Natural killer cell (primary cell): ENCODE measurements at regions not wholly inside any gene's neighbourhood (a gene's known extent, or its start where the extent isn't known, plus 50 kb on each side); places are given as distances from the start of the nearest gene placed in this dataset.

ENCODE experiments used
- ATAC-seq, 3 donors: fragments of 150-1000 bp in 2 of 3; fragments of 200-7000 bp in 1 of 3; cut with Tn5 transposase; 1 replicate in 1 of 3; 2 replicates in 2 of 3; pipeline ENCODE4 v1.10.0; 2021; ENCODE audit warnings: mild to moderate bottlenecking in 2 of 3, moderate library complexity in 2 of 3
- DNase-seq, 2 donors: peaks; one replicate each; pipeline versions ENCODE4 v3.0.0 to v3.0.0-alpha.2; 2013 to 2021; ENCODE audit warnings: mixed read lengths in 1 of 2
- H3K27ac ChIP-seq: one replicate; pipeline ENCODE4 v1.5.1; 2013; ENCODE audit warnings: mild to moderate bottlenecking, low read length
- H3K27me3 ChIP-seq: one replicate; pipeline ENCODE4 v1.6.1; 2013; ENCODE audit warnings: low read length; ENCODE audit not compliant: control insufficient read depth, insufficient read depth
- H3K36me3 ChIP-seq: one replicate; pipeline ENCODE4 v1.6.1; 2013; ENCODE audit warnings: low read length; ENCODE audit not compliant: control insufficient read depth, insufficient read depth
- H3K4me1 ChIP-seq: one replicate; pipeline ENCODE4 v1.6.1; 2013; ENCODE audit warnings: low read length; ENCODE audit not compliant: control insufficient read depth, insufficient read depth
- H3K4me3 ChIP-seq: one replicate; pipeline ENCODE4 v1.5.1; 2013; ENCODE audit warnings: low read length
- H3K9me3 ChIP-seq: one replicate; pipeline ENCODE4 v1.6.1; 2013; ENCODE audit warnings: low read length; ENCODE audit not compliant: control insufficient read depth, insufficient read depth
- H3K27ac Mint-ChIP-seq, 2 donors: one replicate each; pipeline ENCODE4 v1.8.0; 2022; ENCODE audit warnings: mild to moderate bottlenecking in 2 of 2, mixed read lengths in 2 of 2, moderate library complexity in 1 of 2
- H3K27me3 Mint-ChIP-seq, 2 donors: one replicate each; pipeline ENCODE4 v1.8.0; 2022; ENCODE audit warnings: low read depth in 2 of 2, mixed read lengths in 2 of 2
- H3K36me3 Mint-ChIP-seq: one replicate; pipeline ENCODE4 v1.8.0; 2022; ENCODE audit warnings: mixed read lengths
- H3K4me1 Mint-ChIP-seq, 2 donors: one replicate each; pipeline ENCODE4 v1.8.0; 2022; ENCODE audit warnings: mixed read lengths in 2 of 2
- H3K4me3 Mint-ChIP-seq: one replicate; pipeline ENCODE4 v1.8.0; 2022; ENCODE audit warnings: mild to moderate bottlenecking, moderate library complexity, mixed read lengths
- H3K9me3 Mint-ChIP-seq, 2 donors: one replicate each; pipeline ENCODE4 v1.8.0; 2022; ENCODE audit warnings: mixed read lengths in 2 of 2
- CTCF ChIP-seq: fragments of 200-600 bp; IDR thresholded peaks from one replicate; pipeline ENCODE4 v1.8.0; 2022; ENCODE audit warnings: antibody characterized with exemption
- WGBS: methylation state at CpG from one replicate; pipeline ENCODE4 v1.1.7; 2013; ENCODE audit warnings: missing lambda C conversion rate; ENCODE audit not compliant: insufficient coverage; 5-methylcytosine and 5-hydroxymethylcytosine counted together
- intact Hi-C: fragments of 100-400 bp; cut with micrococcal nuclease; formaldehyde crosslinking; loops from one replicate; pipeline ENCODE4 v1.14.2; 2022

- H3K36me3 Mint-ChIP-seq = no peaks in the 10 kb centered on the region
- no peak for ATAC-seq
- no peak for DNase-seq
- WGBS = 97% methylated on average over 2 of the region's 2 CpGs
- no peak overlapping the region for H3K4me3 Mint-ChIP-seq
- no peaks in the 10 kb centered on the region for H3K9me3 Mint-ChIP-seq
- peaks cover 4 to 11% of the 10 kb centered on the region in 2 donors for H3K4me1 Mint-ChIP-seq
- H3K27ac ChIP-seq = no peak overlapping the region
- H3K9me3 ChIP-seq = no peaks in the 10 kb centered on the region
- H3K4me3 ChIP-seq = no peak overlapping the region
- no peaks in the 10 kb centered on the region for H3K27me3 ChIP-seq
- no peaks in the 10 kb centered on the region for H3K36me3 ChIP-seq
- intact Hi-C loops = no loop called here
- H3K4me1 ChIP-seq = peaks cover 9% of the 10 kb centered on the region
- H3K27ac Mint-ChIP-seq = no peak overlapping the region
- TF ChIP-seq CTCF = no peak
- peaks cover 3 to 6% of the 10 kb centered on the region in 2 donors for H3K27me3 Mint-ChIP-seq
These were observed 109.3 kb upstream of the ETV6 start for GRCh38 chr12:11540156-11540555.

- no peak for ATAC-seq
- Histone ChIP-seq H3K4me1 (peaks cover 15% of the 10 kb centered on the region), H3K36me3 (no peaks in the 10 kb centered on the region), H3K27me3 (no peaks in the 10 kb centered on the region), H3K9me3 (no peaks in the 10 kb centered on the region), H3K27ac (no peak overlapping the region), H3K4me3 (no peak overlapping the region)
- peak in 1 of 2 donors; percentile 21 for DNase-seq
- TF ChIP-seq CTCF = no peak
- intact Hi-C loops = no loop called here
- H3K9me3 Mint-ChIP-seq = no peaks in the 10 kb centered on the region
- H3K4me1 Mint-ChIP-seq = peaks cover 10 to 17% of the 10 kb centered on the region in 2 donors
- no peaks in the 10 kb centered on the region for H3K36me3 Mint-ChIP-seq
- H3K27me3 Mint-ChIP-seq = peaks cover 0 to 6% of the 10 kb centered on the region in 2 donors
- WGBS = 80% methylated on average over 9 of the region's 9 CpGs
- H3K27ac Mint-ChIP-seq = no peak overlapping the region
- H3K4me3 Mint-ChIP-seq = no peak overlapping the region
These were observed 108.7 kb upstream of the ETV6 start for GRCh38 chr12:11540615-11541310.

GRCh38 chr12:11542599-11542998 lies 106.9 kb upstream of the ETV6 start:
- Histone ChIP-seq H3K27ac (no peak overlapping the region), H3K9me3 (no peaks in the 10 kb centered on the region), H3K4me3 (no peak overlapping the region), H3K27me3 (no peaks in the 10 kb centered on the region), H3K36me3 (no peaks in the 10 kb centered on the region), H3K4me1 (peaks cover 28% of the 10 kb centered on the region)
- TF ChIP-seq CTCF = no peak
- H3K27ac Mint-ChIP-seq = no peak overlapping the region
- H3K36me3 Mint-ChIP-seq = no peaks in the 10 kb centered on the region
- no peak overlapping the region for H3K4me3 Mint-ChIP-seq
- DNase-seq = no peak
- peaks cover 0 to 3% of the 10 kb centered on the region in 2 donors for H3K27me3 Mint-ChIP-seq
- no peak for ATAC-seq
- intact Hi-C loops = no loop called here
- no peaks in the 10 kb centered on the region for H3K9me3 Mint-ChIP-seq
- H3K4me1 Mint-ChIP-seq = peaks cover 15 to 25% of the 10 kb centered on the region in 2 donors
- 91% methylated on average over 2 of the region's 3 CpGs for WGBS
